ENCODE measurements at regions not wholly inside any gene's neighbourhood (a gene's known extent, or its start where the extent isn't known, plus 50 kb on each side); places are given as distances from the start of the nearest gene placed in this dataset.

DNA sequence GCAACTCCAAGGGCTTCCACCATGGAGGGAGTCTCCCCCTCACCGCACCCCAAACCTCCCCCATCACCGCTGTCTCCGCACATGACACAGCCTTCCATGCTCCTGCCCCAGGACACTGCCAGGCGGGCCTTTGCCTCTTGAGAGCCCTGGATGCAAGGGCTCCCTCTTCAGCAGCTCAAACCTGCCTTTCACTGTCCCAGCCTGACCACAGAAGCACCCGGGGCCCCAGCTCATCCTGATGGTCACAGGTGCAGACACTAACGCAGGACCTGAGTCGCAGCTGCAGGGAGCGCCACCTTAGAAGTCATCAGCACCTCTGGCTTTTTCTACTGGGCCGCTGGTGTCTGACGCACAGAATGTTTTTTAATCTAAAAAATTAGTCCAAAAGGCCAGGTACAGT is 54.0 kb downstream of the SYNE3 start:
- no peak for TF ChIP-seq CTCF (conservative IDR thresholded peaks at IDR 0.05)
- no peaks in the 10 kb centered on the region for H3K9me3 ChIP-seq (ENCODE audit: control insufficient read depth, low read length)
- WGBS, 2 experiments (ENCODE audit: insufficient coverage in 1 of 2, insufficient read length in 1 of 2), result 86 to 94% methylated on average over 7 to 10 of the region's 10 CpGs
- Mint-ChIP-seq H3K36me3 (ENCODE audit: low read depth) (peaks cover 3% of the 10 kb centered on the region), H3K27me3 (ENCODE audit: insufficient read depth) (peaks cover 3% of the 10 kb centered on the region), H3K4me3 (no peak overlapping the region), H3K4me1 (peaks cover 16% of the 10 kb centered on the region), H3K9me3 (no peaks in the 10 kb centered on the region), H3K27ac (no peak overlapping the region)
- no peaks in the 10 kb centered on the region for H3K27me3 ChIP-seq (ENCODE audit: control insufficient read depth, insufficient read depth, low read length, poor library complexity, severe bottlenecking)
- no peak overlapping the region for H3K4me3 ChIP-seq (ENCODE audit: low read length)
- H3K4me1 ChIP-seq (ENCODE audit: control insufficient read depth, insufficient read depth, low read length), result peaks cover 11% of the 10 kb centered on the region
- no peak for DNase-seq
- no peak overlapping the region for H3K27ac ChIP-seq (ENCODE audit: low read depth, low read length)
- no peaks in the 10 kb centered on the region for H3K36me3 ChIP-seq (ENCODE audit: control insufficient read depth, insufficient read depth, low read length)
- H3K9ac ChIP-seq (ENCODE audit: extremely low read depth, low read length, poor library complexity, severe bottlenecking), result no peak overlapping the region

GRCh38 chr14:95460647-95461478 is 55.6 kb downstream of the SYNE3 start:
- Mint-ChIP-seq H3K36me3 (ENCODE audit: low read depth) (peaks cover 3% of the 10 kb centered on the region), H3K27ac (peak overlapping the region; percentile 74), H3K4me1 (peaks cover 16% of the 10 kb centered on the region), H3K27me3 (ENCODE audit: insufficient read depth) (peaks cover 3% of the 10 kb centered on the region), H3K4me3 (peak overlapping the region; percentile 39), H3K9me3 (no peaks in the 10 kb centered on the region)
- peak; percentile 83 for DNase-seq
- no peak overlapping the region for H3K9ac ChIP-seq (ENCODE audit: extremely low read depth, low read length, poor library complexity, severe bottlenecking)
- peaks cover 11% of the 10 kb centered on the region for H3K4me1 ChIP-seq (ENCODE audit: control insufficient read depth, insufficient read depth, low read length)
- no peak for TF ChIP-seq CTCF (conservative IDR thresholded peaks at IDR 0.05)
- no peaks in the 10 kb centered on the region for H3K36me3 ChIP-seq (ENCODE audit: control insufficient read depth, insufficient read depth, low read length)
- no peak overlapping the region for H3K4me3 ChIP-seq (ENCODE audit: low read length)
- H3K27me3 ChIP-seq (ENCODE audit: control insufficient read depth, insufficient read depth, low read length, poor library complexity, severe bottlenecking), result no peaks in the 10 kb centered on the region
- 13 to 27% methylated on average over 15 to 29 of the region's 29 CpGs for WGBS, 2 experiments (ENCODE audit: insufficient coverage in 1 of 2, insufficient read length in 1 of 2)
- H3K27ac ChIP-seq (ENCODE audit: low read depth, low read length), result peak overlapping the region; percentile 40
- no peaks in the 10 kb centered on the region for H3K9me3 ChIP-seq (ENCODE audit: control insufficient read depth, low read length)

- Histone ChIP-seq H3K27me3 (ENCODE audit: control insufficient read depth, insufficient read depth, low read length, poor library complexity, severe bottlenecking) (no peaks in the 10 kb centered on the region), H3K4me1 (ENCODE audit: control insufficient read depth, insufficient read depth, low read length) (peaks cover 11% of the 10 kb centered on the region), H3K27ac (ENCODE audit: low read depth, low read length) (no peak overlapping the region), H3K4me3 (ENCODE audit: low read length) (no peak overlapping the region), H3K9me3 (ENCODE audit: control insufficient read depth, low read length) (no peaks in the 10 kb centered on the region), H3K36me3 (ENCODE audit: control insufficient read depth, insufficient read depth, low read length) (no peaks in the 10 kb centered on the region), H3K9ac (ENCODE audit: extremely low read depth, low read length, poor library complexity, severe bottlenecking) (no peak overlapping the region)
- no peak for DNase-seq
- Mint-ChIP-seq H3K36me3 (ENCODE audit: low read depth) (no peaks in the 10 kb centered on the region), H3K4me3 (no peak overlapping the region), H3K4me1 (peaks cover 16% of the 10 kb centered on the region), H3K27ac (no peak overlapping the region), H3K27me3 (ENCODE audit: insufficient read depth) (peaks cover 3% of the 10 kb centered on the region), H3K9me3 (no peaks in the 10 kb centered on the region)
- TF ChIP-seq CTCF (conservative IDR thresholded peaks at IDR 0.05), result no peak
- 89 to 96% methylated on average over 3 of the region's 3 CpGs for WGBS, 2 experiments (ENCODE audit: insufficient coverage in 1 of 2, insufficient read length in 1 of 2)
These were observed 57.5 kb downstream of the SYNE3 start for GRCh38 chr14:95458906-95459305.
